Activated B cell treated with CpG ODN at 0.5 μM for 24 hours (primary cell): ENCODE measurements at regions not wholly inside any gene's neighbourhood (a gene's known extent, or its start where the extent isn't known, plus 50 kb on each side); places are given as distances from the start of the nearest gene placed in this dataset.

Source experiments
- ATAC-seq: fragments of 200-7000 bp; cut with Tn5 transposase; one replicate; pipeline ENCODE4 v1.10.0; 2021; ENCODE audit warnings: low read depth, mild to moderate bottlenecking, moderate library complexity
- CTCF ChIA-PET: fragments of 350-600 bp; sonication (Branson Sonifier 250); formaldehyde crosslinking; loops from one replicate; lab custom pipeline; 2021; ENCODE audit warnings: antibody characterized with exemption; lab: Charles Lee
- POLR2A ChIA-PET: fragments of 350-600 bp; sonication (Branson Sonifier 250); formaldehyde crosslinking; loops from one replicate; lab custom pipeline; 2021; ENCODE audit warnings: antibody characterized with exemption; lab: Charles Lee
- DNase-seq: peaks from one replicate; pipeline ENCODE4 v3.0.0; 2022
- H3K27ac Mint-ChIP-seq: one replicate; pipeline ENCODE4 v1.8.0; 2020; ENCODE audit warnings: mixed read lengths
- H3K27me3 Mint-ChIP-seq: one replicate; pipeline ENCODE4 v1.8.0; 2021; ENCODE audit warnings: mixed read lengths
- H3K36me3 Mint-ChIP-seq: one replicate; pipeline ENCODE4 v1.8.0; 2021; ENCODE audit warnings: low read depth, mixed read lengths
- H3K4me1 Mint-ChIP-seq: one replicate; pipeline ENCODE4 v1.8.0; 2021; ENCODE audit warnings: mixed read lengths
- H3K4me3 Mint-ChIP-seq: one replicate; pipeline ENCODE4 v1.8.0; 2020; ENCODE audit warnings: mild to moderate bottlenecking, mixed read lengths
- H3K9me3 Mint-ChIP-seq: one replicate; pipeline ENCODE4 v1.8.0; 2020; ENCODE audit warnings: mixed read lengths
- CTCF ChIP-seq: fragments of 200-600 bp; IDR thresholded peaks from one replicate; pipeline ENCODE4 v1.8.0; 2022; ENCODE audit warnings: antibody characterized with exemption, mild to moderate bottlenecking
- intact Hi-C: fragments of 100-400 bp; cut with micrococcal nuclease; formaldehyde crosslinking; loops from one replicate; pipeline ENCODE4 v1.15.1; 2024

- Mint-ChIP-seq H3K36me3 (no peaks in the 10 kb centered on the region), H3K9me3 (no peaks in the 10 kb centered on the region), H3K27me3 (peaks cover 6% of the 10 kb centered on the region), H3K27ac (no peak overlapping the region), H3K4me1 (no peaks in the 10 kb centered on the region), H3K4me3 (no peak overlapping the region)
- no peak for ATAC-seq
- TF ChIP-seq CTCF, result no peak
- no peak for DNase-seq
- ChIA-PET POLR2A (no interaction called here), CTCF (no interaction called here)
- intact Hi-C loops, result no loop called here
These were observed 67.5 kb upstream of the TLR4 start for GRCh38 chr9:117636681-117637080.

GRCh38 chr9:117625154-117625553 lies 79.0 kb upstream of the TLR4 start:
- ChIA-PET CTCF (no interaction called here), POLR2A (no interaction called here)
- Mint-ChIP-seq H3K36me3 (no peaks in the 10 kb centered on the region), H3K4me1 (no peaks in the 10 kb centered on the region), H3K9me3 (peaks cover 18% of the 10 kb centered on the region), H3K27ac (no peak overlapping the region), H3K4me3 (no peak overlapping the region), H3K27me3 (no peaks in the 10 kb centered on the region)
- no peak for TF ChIP-seq CTCF
- no peak for DNase-seq
- no peak for ATAC-seq
- intact Hi-C loops, result no loop called here

- intact Hi-C loops, result no loop called here
- no peaks in the 10 kb centered on the region for H3K4me1 Mint-ChIP-seq
- no peak overlapping the region for H3K4me3 Mint-ChIP-seq
- ATAC-seq (no peak), DNase-seq (no peak)
- no peaks in the 10 kb centered on the region for H3K36me3 Mint-ChIP-seq
- H3K27me3 Mint-ChIP-seq, result no peaks in the 10 kb centered on the region
- TF ChIP-seq CTCF, result no peak
- peaks cover 18% of the 10 kb centered on the region for H3K9me3 Mint-ChIP-seq
- ChIA-PET CTCF (no interaction called here), POLR2A (no interaction called here)
- H3K27ac Mint-ChIP-seq, result no peak overlapping the region
These were observed 80.1 kb upstream of the TLR4 start for GRCh38 chr9:117624106-117624505.

- ChIA-PET POLR2A (no interaction called here), CTCF (no interaction called here)
- no peak for TF ChIP-seq CTCF
- no peak overlapping the region for H3K4me3 Mint-ChIP-seq
- H3K9me3 Mint-ChIP-seq, result peaks cover 18% of the 10 kb centered on the region
- peaks cover 1% of the 10 kb centered on the region for H3K27me3 Mint-ChIP-seq
- no peaks in the 10 kb centered on the region for H3K4me1 Mint-ChIP-seq
- DNase-seq (no peak), ATAC-seq (no peak)
- intact Hi-C loops, result no loop called here
- no peaks in the 10 kb centered on the region for H3K36me3 Mint-ChIP-seq
- H3K27ac Mint-ChIP-seq, result no peak overlapping the region
These were observed 81.9 kb upstream of the TLR4 start for GRCh38 chr9:117622347-117622746.

- no peak overlapping the region for H3K27ac Mint-ChIP-seq
- DNase-seq (no peak), ATAC-seq (no peak)
- ChIA-PET POLR2A (no interaction called here), CTCF (no interaction called here)
- no peaks in the 10 kb centered on the region for H3K36me3 Mint-ChIP-seq
- no peak for TF ChIP-seq CTCF
- intact Hi-C loops, result no loop called here
- no peak overlapping the region for H3K4me3 Mint-ChIP-seq
- no peaks in the 10 kb centered on the region for H3K4me1 Mint-ChIP-seq
- no peaks in the 10 kb centered on the region for H3K9me3 Mint-ChIP-seq
- H3K27me3 Mint-ChIP-seq, result peaks cover 3% of the 10 kb centered on the region
These were observed 87.8 kb upstream of the TLR4 start for GRCh38 chr9:117616431-117616831.
